ENCODE measurements at regions not wholly inside any gene's neighbourhood (a gene's known extent, or its start where the extent isn't known, plus 50 kb on each side); places are given as distances from the start of the nearest gene placed in this dataset.

DNA sequence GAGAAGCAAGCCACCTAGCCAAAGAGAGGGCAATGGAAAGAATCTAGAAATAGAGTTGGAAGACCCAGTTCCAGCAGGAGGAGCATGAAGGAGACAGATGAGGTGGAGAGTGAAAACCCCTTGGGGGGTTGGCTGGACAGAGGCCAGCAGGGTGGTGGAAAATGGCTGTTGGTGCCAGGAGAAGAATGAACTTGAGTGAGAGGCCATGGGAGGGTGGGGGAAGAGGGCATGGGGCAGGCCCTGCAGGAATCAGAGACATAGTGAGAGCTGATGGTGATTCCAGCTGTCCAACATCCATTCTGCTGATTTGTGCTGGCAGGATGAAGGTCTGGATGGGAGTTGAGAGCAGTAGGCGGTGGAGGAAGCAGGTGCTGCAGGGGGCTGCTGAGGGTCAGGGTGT lies 108.0 kb upstream of the TNP1 start:
- Histone ChIP-seq H3K4me1 (ENCODE audit: insufficient read depth) (no peaks in the 10 kb centered on the region), H2AFZ (no peak overlapping the region), H3F3A (replicated peaks; ENCODE audit: low read depth) (no peaks in the 10 kb centered on the region), H3K27me3 (ENCODE audit: insufficient read depth) (no peaks in the 10 kb centered on the region), H4K20me1 (replicated peaks; ENCODE audit: insufficient read depth) (no peaks in the 10 kb centered on the region), H3K4me2 (no peak overlapping the region), H3K36me3 (ENCODE audit: insufficient read depth) (no peaks in the 10 kb centered on the region), H3K4me3 (no peak overlapping the region), H3K9me2 (ENCODE audit: insufficient read depth) (no peaks in the 10 kb centered on the region), H3K79me2 (replicated peaks; ENCODE audit: insufficient read depth) (no peaks in the 10 kb centered on the region), H3K27ac (ENCODE audit: low read depth) (no peak overlapping the region)
- Mint-ChIP-seq H3K4me1 (no peaks in the 10 kb centered on the region; the same call in 2 of the 3 replicates), H3K4me3 (no peak overlapping the region), H3K9me3 (no peaks in the 10 kb centered on the region), H3K27ac (no peak overlapping the region), H3K27me3 (ENCODE audit: insufficient read depth, low read depth, poor library complexity) (peaks cover 1% of the 10 kb centered on the region), H3K36me3 (ENCODE audit: low read depth) (no peaks in the 10 kb centered on the region)
- TF ChIP-seq POLR2AphosphoS5 (IDR thresholded peaks at IDR 0.05; ENCODE audit: low read depth) (no peak), ZNF331 (CRISPR knock-in tag; IDR thresholded peaks at IDR 0.05; ENCODE audit: low read depth) (no peak), ZNF114 (CRISPR knock-in tag; IDR thresholded peaks at IDR 0.05) (no peak), EZH2 (IDR thresholded peaks at IDR 0.05; ENCODE audit: low read depth, unreplicated experiment) (no peak)
- DNase-seq (ENCODE audit: low spot score) (no peak), ATAC-seq (no peak)

DNA sequence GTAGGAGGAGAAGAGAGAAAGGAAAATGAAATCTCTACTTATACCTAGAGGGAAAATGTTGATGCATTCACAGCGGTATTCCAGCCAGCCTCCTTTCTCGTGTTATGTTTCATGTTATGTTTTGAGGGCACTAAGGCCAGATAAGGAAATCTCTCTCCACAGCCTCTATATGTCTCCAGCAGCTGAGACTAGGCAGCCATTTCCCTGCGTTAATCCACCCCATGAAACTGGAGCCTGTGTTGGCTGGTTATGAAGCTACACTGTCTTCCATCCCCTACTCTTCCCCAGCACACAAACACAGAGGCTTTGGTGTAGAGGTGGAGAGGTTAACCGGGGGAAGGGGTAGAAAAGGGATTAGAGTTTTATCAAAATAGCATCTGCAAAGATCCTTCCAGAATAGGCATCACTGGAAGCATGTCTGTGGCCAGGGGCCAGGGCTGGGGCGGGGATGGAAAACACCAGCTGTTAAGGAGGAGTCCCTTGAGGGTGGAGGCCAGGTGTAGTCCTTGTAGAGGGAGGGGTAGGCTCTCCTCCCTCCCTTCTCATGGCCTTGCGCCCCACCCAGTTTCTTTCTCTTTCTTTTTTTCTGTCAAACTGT lies 100.9 kb upstream of the TNP1 start:
- no peaks in the 10 kb centered on the region for H3K36me3 ChIP-seq (ENCODE audit: insufficient read depth)
- Mint-ChIP-seq H3K27me3 (ENCODE audit: insufficient read depth, low read depth, poor library complexity) (peaks cover 1% of the 10 kb centered on the region), H3K9me3 (no peaks in the 10 kb centered on the region), H3K4me1 (no peaks in the 10 kb centered on the region), H3K36me3 (ENCODE audit: low read depth) (no peaks in the 10 kb centered on the region), H3K4me3 (no peak overlapping the region), H3K27ac (no peak overlapping the region)
- no peaks in the 10 kb centered on the region for H3K9me2 ChIP-seq (ENCODE audit: insufficient read depth)
- H2AFZ ChIP-seq, result peak overlapping the region; percentile 52; the same call in 1 of the 2 replicates
- no peaks in the 10 kb centered on the region for H3F3A ChIP-seq (replicated peaks; ENCODE audit: low read depth)
- H3K4me2 ChIP-seq, result no peak overlapping the region
- H3K27me3 ChIP-seq (ENCODE audit: insufficient read depth), result no peaks in the 10 kb centered on the region
- ATAC-seq (no peak), DNase-seq (ENCODE audit: low spot score) (no peak)
- H3K79me2 ChIP-seq (replicated peaks; ENCODE audit: insufficient read depth), result no peaks in the 10 kb centered on the region
- no peak overlapping the region for H3K27ac ChIP-seq (ENCODE audit: low read depth)
- H4K20me1 ChIP-seq (replicated peaks; ENCODE audit: insufficient read depth), result no peaks in the 10 kb centered on the region
- no peak overlapping the region for H3K4me3 ChIP-seq
- no peaks in the 10 kb centered on the region for H3K4me1 ChIP-seq (ENCODE audit: insufficient read depth)
- no peak for TF ChIP-seq STAT1 (IDR thresholded peaks at IDR 0.05; ENCODE audit: unreplicated experiment)
- TF ChIP-seq, protein P1, sequence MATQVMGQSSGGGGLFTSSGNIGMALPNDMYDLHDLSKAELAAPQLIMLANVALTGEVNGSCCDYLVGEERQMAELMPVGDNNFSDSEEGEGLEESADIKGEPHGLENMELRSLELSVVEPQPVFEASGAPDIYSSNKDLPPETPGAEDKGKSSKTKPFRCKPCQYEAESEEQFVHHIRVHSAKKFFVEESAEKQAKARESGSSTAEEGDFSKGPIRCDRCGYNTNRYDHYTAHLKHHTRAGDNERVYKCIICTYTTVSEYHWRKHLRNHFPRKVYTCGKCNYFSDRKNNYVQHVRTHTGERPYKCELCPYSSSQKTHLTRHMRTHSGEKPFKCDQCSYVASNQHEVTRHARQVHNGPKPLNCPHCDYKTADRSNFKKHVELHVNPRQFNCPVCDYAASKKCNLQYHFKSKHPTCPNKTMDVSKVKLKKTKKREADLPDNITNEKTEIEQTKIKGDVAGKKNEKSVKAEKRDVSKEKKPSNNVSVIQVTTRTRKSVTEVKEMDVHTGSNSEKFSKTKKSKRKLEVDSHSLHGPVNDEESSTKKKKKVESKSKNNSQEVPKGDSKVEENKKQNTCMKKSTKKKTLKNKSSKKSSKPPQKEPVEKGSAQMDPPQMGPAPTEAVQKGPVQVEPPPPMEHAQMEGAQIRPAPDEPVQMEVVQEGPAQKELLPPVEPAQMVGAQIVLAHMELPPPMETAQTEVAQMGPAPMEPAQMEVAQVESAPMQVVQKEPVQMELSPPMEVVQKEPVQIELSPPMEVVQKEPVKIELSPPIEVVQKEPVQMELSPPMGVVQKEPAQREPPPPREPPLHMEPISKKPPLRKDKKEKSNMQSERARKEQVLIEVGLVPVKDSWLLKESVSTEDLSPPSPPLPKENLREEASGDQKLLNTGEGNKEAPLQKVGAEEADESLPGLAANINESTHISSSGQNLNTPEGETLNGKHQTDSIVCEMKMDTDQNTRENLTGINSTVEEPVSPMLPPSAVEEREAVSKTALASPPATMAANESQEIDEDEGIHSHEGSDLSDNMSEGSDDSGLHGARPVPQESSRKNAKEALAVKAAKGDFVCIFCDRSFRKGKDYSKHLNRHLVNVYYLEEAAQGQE (IDR thresholded peaks at IDR 0.05; ENCODE audit: unreplicated experiment), result no peak
- no peak for TF ChIP-seq POLR2AphosphoS5 (IDR thresholded peaks at IDR 0.05; ENCODE audit: low read depth)
- TF ChIP-seq NANOG (IDR thresholded peaks at IDR 0.05; ENCODE audit: borderline replicate concordance), result no peak
- no peak for TF ChIP-seq EZH2phosphoT487 (IDR thresholded peaks at IDR 0.05; ENCODE audit: unreplicated experiment)
- no peak for TF ChIP-seq ZNF114 (CRISPR knock-in tag; IDR thresholded peaks at IDR 0.05)
- TF ChIP-seq CREB1 (CRISPR knock-in tag; IDR thresholded peaks at IDR 0.05; ENCODE audit: low read depth), result no peak
- TF ChIP-seq, protein P2, sequence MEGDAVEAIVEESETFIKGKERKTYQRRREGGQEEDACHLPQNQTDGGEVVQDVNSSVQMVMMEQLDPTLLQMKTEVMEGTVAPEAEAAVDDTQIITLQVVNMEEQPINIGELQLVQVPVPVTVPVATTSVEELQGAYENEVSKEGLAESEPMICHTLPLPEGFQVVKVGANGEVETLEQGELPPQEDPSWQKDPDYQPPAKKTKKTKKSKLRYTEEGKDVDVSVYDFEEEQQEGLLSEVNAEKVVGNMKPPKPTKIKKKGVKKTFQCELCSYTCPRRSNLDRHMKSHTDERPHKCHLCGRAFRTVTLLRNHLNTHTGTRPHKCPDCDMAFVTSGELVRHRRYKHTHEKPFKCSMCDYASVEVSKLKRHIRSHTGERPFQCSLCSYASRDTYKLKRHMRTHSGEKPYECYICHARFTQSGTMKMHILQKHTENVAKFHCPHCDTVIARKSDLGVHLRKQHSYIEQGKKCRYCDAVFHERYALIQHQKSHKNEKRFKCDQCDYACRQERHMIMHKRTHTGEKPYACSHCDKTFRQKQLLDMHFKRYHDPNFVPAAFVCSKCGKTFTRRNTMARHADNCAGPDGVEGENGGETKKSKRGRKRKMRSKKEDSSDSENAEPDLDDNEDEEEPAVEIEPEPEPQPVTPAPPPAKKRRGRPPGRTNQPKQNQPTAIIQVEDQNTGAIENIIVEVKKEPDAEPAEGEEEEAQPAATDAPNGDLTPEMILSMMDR (conservative IDR thresholded peaks at IDR 0.05; ENCODE audit: low read depth in 2 of 2), result no peak
- no peak for TF ChIP-seq EZH2 (IDR thresholded peaks at IDR 0.05; ENCODE audit: low read depth, unreplicated experiment)
- no peak for TF ChIP-seq JUNB (IDR thresholded peaks at IDR 0.05; ENCODE audit: unreplicated experiment)
